Heart left ventricle (tissue), 13 donors: ENCODE measurements at regions not wholly inside any gene's neighbourhood (a gene's known extent, or its start where the extent isn't known, plus 50 kb on each side); places are given as distances from the start of the nearest gene placed in this dataset.

Experiments
- CTCF ChIP-seq, 12 donors: fragments of 200-600 bp; sonication (generic) in 4 of 12; IDR thresholded peaks; one replicate each; pipeline versions ENCODE4 v1.5.0 to v1.8.0; 2018 to 2022; ENCODE audit warnings: antibody characterized with exemption in 12 of 12, mild to moderate bottlenecking in 5 of 12
- POLR2A ChIP-seq, 2 donors: fragments of 450-650 bp; IDR thresholded peaks; one replicate each; pipeline ENCODE4 v1.6.1; 2017; ENCODE audit warnings: antibody characterized with exemption in 2 of 2, mild to moderate bottlenecking in 2 of 2, moderate library complexity in 2 of 2
- donor health status: ischemic (EF 13 %, LVEDD 7.1; RV severe dilation, severe dysfunction).
- donor health status: DM: no; HTN: yes; CAD: no.
- donor health status: DM: no; HTN: no; CAD: no.
- donor health status: ischemic (EF 25% LVEDD 6.9; RV normal size, moderate dysfunction).
- donor health status: ischemic (EF 25% LVEDD 5.7; RV mildly dilated, moderate dysfunction).
- donor health status: ischemic (EF 35%, LVEDD 5.7; RV mildly dilated, moderate dysfunction).
- donor health status: nonischemic (EF 11% LVEDD 7.7; RV severe dilation, severe dysfunction).
- donor health status: DM: yes; HTN: yes; CAD: no.
- donor health status: PGD.
- donor health status: ischemic (EF 29% LVEDD 5.4; RV normal size, mild dysfunction).
- donor health status: nonischemic (EF 23%, LVEDD 6.1; RV moderate dilation, normal function).

GRCh38 chr13:88637935-88638334 lies 966.8 kb downstream of the SLITRK5 start:
- no peak for TF ChIP-seq CTCF (IDR thresholded peaks at IDR 0.05)
- no peak for TF ChIP-seq POLR2A (IDR thresholded peaks at IDR 0.05)
